LNCaP clone FGC (cell line): ENCODE measurements at regions not wholly inside any gene's neighbourhood (a gene's known extent, or its start where the extent isn't known, plus 50 kb on each side); places are given as distances from the start of the nearest gene placed in this dataset.
"Not testable (repeated sequence)": the region's sequence is repeated elsewhere in the genome, so short reads cannot be mapped to it uniquely, and the experiment has no call there.

Experiments
- DNase-seq: peaks from one replicate; pipeline ENCODE4 v3.0.0-alpha.2; 2011; ENCODE audit warnings: low read depth
- H3K4me3 ChIP-seq: 2 replicates; pipeline ENCODE4 v1.5.1; 2011; ENCODE audit warnings: mild to moderate bottlenecking, low read depth, low read length, control low read depth
- CTCF ChIP-seq: IDR thresholded peaks from 2 replicates; pipeline ENCODE4 v1.5.1; 2012; ENCODE audit warnings: mild to moderate bottlenecking; ENCODE audit not compliant: control insufficient read depth, insufficient read depth; ENCODE audit errors: extremely low read depth

- H3K4me3 ChIP-seq, result no peak overlapping the region
- TF ChIP-seq CTCF, result no peak
Observed at GRCh38 chr10:65235266-65235665, 1690.6 kb upstream of the LRRTM3 start.

GRCh38 chr10:65235846-65236245 lies 1690.0 kb upstream of the LRRTM3 start:
- no peak for DNase-seq
- no peak for TF ChIP-seq CTCF
- H3K4me3 ChIP-seq, result no peak overlapping the region

More at GRCh38 chr10:65235266-65235665, 1690.6 kb upstream of the LRRTM3 start:
- DNase-seq, result no peak

GRCh38 chr10:65265451-65265954 lies 1660.3 kb upstream of the LRRTM3 start:
- no peak overlapping the region for H3K4me3 ChIP-seq
- no peak for TF ChIP-seq CTCF
- no peak for DNase-seq

GRCh38 chr10:65269551-65269950 lies 1656.3 kb upstream of the LRRTM3 start:
- not testable (repeated sequence) for H3K4me3 ChIP-seq, DNase-seq

- H3K4me3 ChIP-seq, result no peak overlapping the region
- DNase-seq, result no peak
- no peak for TF ChIP-seq CTCF
Observed at GRCh38 chr10:65270969-65271368, 1654.9 kb upstream of the LRRTM3 start.

- no peak for DNase-seq
- no peak for TF ChIP-seq CTCF
- H3K4me3 ChIP-seq, result no peak overlapping the region
Observed at GRCh38 chr10:65273115-65273514, 1652.7 kb upstream of the LRRTM3 start.

GRCh38 chr10:65275296-65275695 lies 1650.5 kb upstream of the LRRTM3 start:
- DNase-seq, result no peak
- no peak overlapping the region for H3K4me3 ChIP-seq
- no peak for TF ChIP-seq CTCF
